ENCODE measurements at regions not wholly inside any gene's neighbourhood (a gene's known extent, or its start where the extent isn't known, plus 50 kb on each side); places are given as distances from the start of the nearest gene placed in this dataset.
A peak's percentile ranks its signal among the peaks of the same experiment; 100 is the strongest.
"Not testable (repeated sequence)": the region's sequence is repeated elsewhere in the genome, so short reads cannot be mapped to it uniquely, and the experiment has no call there.

DNA sequence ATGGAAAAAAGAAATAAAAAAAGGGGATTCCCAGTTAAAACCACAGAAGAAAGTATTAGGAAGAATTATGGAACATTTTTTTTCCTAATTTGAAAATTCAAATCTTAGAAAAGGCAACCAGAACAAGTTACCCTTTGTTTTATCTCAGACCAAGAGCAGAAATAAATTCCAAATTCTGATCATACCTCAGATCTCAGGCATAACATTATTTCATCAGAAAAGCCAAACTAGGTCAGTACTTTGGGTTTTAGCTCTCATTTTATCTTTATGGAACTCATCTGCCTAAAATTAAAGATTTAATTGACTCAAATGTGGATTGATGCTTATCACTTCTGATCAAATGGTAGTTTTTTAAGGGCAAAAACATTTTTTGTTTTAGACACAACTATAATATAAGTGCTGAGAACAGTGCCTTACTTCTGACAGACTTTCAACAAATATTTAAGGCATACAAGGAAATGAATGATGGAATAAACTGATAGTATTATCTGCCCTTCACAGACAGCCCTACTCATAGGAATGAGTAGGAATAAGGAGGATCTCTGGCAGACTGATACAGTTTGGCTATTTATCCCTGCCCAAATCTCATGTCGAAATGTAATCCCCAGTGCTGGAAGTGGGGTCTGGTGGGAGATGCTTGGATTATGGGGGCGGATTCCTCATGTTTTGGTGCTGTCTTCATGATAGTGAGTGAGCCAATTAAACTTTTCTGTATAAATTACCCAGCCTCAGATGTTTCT, 245.3 kb upstream of the PITX2 start:
- Mint-ChIP-seq H3K9me3 (no peaks in the 10 kb centered on the region), H3K4me3 (no peak overlapping the region), H3K36me3 (ENCODE audit: low read depth) (no peaks in the 10 kb centered on the region; the same call in 1 of the 2 replicates), H3K4me1 (ENCODE audit: low read depth) (peaks cover 57% of the 10 kb centered on the region), H3K27ac (peak overlapping the region; percentile 55; the same call in 1 of the 2 replicates), H3K27me3 (ENCODE audit: insufficient read depth) (no peaks in the 10 kb centered on the region)
- TF ChIP-seq, protein P1, sequence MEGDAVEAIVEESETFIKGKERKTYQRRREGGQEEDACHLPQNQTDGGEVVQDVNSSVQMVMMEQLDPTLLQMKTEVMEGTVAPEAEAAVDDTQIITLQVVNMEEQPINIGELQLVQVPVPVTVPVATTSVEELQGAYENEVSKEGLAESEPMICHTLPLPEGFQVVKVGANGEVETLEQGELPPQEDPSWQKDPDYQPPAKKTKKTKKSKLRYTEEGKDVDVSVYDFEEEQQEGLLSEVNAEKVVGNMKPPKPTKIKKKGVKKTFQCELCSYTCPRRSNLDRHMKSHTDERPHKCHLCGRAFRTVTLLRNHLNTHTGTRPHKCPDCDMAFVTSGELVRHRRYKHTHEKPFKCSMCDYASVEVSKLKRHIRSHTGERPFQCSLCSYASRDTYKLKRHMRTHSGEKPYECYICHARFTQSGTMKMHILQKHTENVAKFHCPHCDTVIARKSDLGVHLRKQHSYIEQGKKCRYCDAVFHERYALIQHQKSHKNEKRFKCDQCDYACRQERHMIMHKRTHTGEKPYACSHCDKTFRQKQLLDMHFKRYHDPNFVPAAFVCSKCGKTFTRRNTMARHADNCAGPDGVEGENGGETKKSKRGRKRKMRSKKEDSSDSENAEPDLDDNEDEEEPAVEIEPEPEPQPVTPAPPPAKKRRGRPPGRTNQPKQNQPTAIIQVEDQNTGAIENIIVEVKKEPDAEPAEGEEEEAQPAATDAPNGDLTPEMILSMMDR (IDR thresholded peaks at IDR 0.05), result no peak
- DNase-seq, result no peak

DNA sequence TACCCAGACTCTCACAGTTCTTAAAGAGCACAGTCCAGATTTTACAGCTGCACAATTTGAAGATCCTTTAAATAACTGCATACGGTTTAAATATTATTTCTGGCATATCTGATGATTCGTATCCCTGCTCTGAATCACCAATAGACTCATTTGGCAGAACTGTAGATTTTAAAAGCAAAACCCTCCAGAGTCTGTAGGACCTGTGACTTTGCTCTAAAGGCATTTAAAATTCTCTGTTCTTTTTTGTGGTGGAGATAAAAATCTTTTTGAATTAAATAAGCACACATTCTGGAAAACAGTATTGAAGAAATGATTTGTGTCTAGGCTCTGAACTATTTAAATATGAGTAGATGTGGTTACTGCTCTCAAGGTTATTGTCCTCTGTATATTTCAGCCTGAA, 246.2 kb upstream of the PITX2 start:
- H3K27ac Mint-ChIP-seq, result peak overlapping the region; percentile 71

DNA sequence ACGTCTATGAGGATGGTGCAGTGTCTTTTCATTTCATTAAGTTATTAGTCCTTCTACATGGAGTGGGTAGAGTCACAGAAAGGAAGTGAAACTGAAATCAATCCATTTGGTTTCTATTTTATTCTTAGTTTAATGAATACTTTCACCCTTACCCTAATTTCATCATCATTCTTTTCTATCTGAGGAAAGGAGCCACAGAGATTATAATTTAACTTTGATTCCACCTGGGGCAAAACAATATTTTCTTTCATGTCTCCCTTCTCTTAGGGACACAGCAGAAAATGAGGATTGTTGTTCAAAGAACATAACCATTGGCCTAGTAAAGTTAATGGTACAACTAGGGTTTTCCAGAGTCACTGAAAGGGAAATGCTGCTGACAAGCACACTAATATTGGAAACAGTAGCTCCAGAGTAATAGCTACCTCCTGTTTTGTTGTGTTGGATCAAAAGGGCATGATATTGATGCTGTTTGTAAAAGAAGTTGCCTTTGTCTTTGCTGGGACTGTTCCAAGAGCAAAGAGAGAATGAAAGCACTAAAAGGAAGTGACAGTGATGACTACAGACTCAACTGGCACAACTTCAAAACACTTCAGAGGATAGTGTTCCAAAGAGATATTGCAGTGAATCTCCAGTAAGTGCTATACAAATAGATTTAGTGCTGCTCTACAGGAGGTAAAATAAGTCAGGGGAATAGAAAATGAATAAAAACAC, 247.1 kb upstream of the PITX2 start:
- peak; percentile 20 for DNase-seq
- Mint-ChIP-seq H3K36me3 (ENCODE audit: low read depth) (no peaks in the 10 kb centered on the region; the same call in 1 of the 2 replicates), H3K4me1 (ENCODE audit: low read depth) (peaks cover 55% of the 10 kb centered on the region), H3K27me3 (ENCODE audit: insufficient read depth) (no peaks in the 10 kb centered on the region), H3K4me3 (peak overlapping the region; percentile 28; the same call in 1 of the 2 replicates), H3K27ac (peak overlapping the region; percentile 71; the same call in 1 of the 2 replicates), H3K9me3 (no peaks in the 10 kb centered on the region)
- TF ChIP-seq, protein P1 (IDR thresholded peaks at IDR 0.05), result no peak

More for the DNA sequence above, 246.2 kb upstream of the PITX2 start:
- peaks cover 57% of the 10 kb centered on the region for H3K4me1 Mint-ChIP-seq (ENCODE audit: low read depth)
- TF ChIP-seq, protein P1 (IDR thresholded peaks at IDR 0.05), result no peak
- no peak overlapping the region; the same call in 1 of the 2 replicates for H3K4me3 Mint-ChIP-seq
- peak; percentile 87 for DNase-seq
- no peaks in the 10 kb centered on the region for H3K27me3 Mint-ChIP-seq (ENCODE audit: insufficient read depth)
- no peaks in the 10 kb centered on the region for H3K9me3 Mint-ChIP-seq
- H3K36me3 Mint-ChIP-seq (ENCODE audit: low read depth), result no peaks in the 10 kb centered on the region; the same call in 1 of the 2 replicates

DNA sequence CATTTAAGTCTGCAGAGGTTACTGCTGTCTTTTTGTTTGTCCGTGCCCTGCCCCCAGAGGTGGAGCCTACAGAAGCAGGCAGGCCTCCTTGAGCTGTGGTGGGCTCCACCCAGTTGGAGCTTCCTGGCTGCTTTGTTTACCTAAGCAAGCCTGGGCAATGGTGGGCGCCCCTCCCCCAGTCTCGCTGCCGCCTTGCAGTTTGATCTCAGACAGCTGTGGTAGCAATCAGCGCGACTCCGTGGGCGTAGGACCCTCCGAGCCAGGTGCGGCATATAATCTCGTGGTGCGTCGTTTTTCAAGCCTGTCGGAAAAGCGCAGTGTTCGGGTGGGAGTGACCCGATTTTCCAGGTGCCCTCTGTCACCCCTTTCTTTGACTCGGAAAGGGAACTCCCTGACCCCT, 253.3 kb upstream of the PITX2 start:
- not testable (repeated sequence) for H3K36me3 Mint-ChIP-seq (ENCODE audit: low read depth); H3K4me1 Mint-ChIP-seq (ENCODE audit: low read depth); H3K27me3 Mint-ChIP-seq (ENCODE audit: insufficient read depth); H3K27ac Mint-ChIP-seq; H3K9me3 Mint-ChIP-seq; DNase-seq; H3K4me3 Mint-ChIP-seq

DNA sequence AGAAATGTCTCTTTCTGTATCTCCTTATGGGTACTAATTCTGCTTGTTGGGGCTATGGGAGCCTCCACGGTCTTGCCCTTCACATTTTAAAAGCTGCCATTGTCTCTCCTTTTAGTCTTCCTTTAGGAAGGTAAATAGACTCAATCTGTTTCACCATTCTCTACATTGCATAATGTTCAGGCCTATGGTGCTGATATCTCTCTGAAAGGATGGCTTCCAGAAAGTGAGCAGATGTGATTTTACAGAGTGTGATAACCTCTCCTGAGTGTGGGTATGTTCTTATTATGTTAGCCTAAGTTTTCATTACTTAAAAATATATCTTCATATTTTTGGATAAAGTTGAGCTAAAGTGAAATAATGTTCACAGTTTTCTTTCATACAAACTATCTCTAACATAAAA, 254.0 kb upstream of the PITX2 start:
- TF ChIP-seq, protein P1 (IDR thresholded peaks at IDR 0.05), result no peak
- no peaks in the 10 kb centered on the region for H3K9me3 Mint-ChIP-seq
- no peak overlapping the region for H3K4me3 Mint-ChIP-seq
- no peaks in the 10 kb centered on the region; the same call in none of the 2 replicates for H3K27me3 Mint-ChIP-seq (ENCODE audit: insufficient read depth)
- DNase-seq, result no peak
- H3K36me3 Mint-ChIP-seq (ENCODE audit: low read depth), result no peaks in the 10 kb centered on the region
- H3K4me1 Mint-ChIP-seq (ENCODE audit: low read depth), result peaks cover 9% of the 10 kb centered on the region
- H3K27ac Mint-ChIP-seq, result no peak overlapping the region
